ENCODE measurements at regions not wholly inside any gene's neighbourhood (a gene's known extent, or its start where the extent isn't known, plus 50 kb on each side); places are given as distances from the start of the nearest gene placed in this dataset.

- H3K27me3 ChIP-seq (replicated peaks in 1 of 4; ENCODE audit: control extremely low read depth in 1 of 4, control insufficient read depth in 3 of 4, insufficient read depth in 4 of 4, low read length in 3 of 4), result no peaks in the 10 kb centered on the region
- H3K4me3 ChIP-seq (ENCODE audit: control extremely low read depth in 1 of 5, extremely low read depth in 1 of 5, insufficient read depth in 1 of 5, low read depth in 2 of 5, low read length in 4 of 5), result no peak overlapping the region
- no peak overlapping the region for H3K4me2 ChIP-seq (replicated peaks; ENCODE audit: low read depth, low read length, poor library complexity, severe bottlenecking)
- Mint-ChIP-seq H3K4me1 (no peaks in the 10 kb centered on the region), H3K27ac (no peak overlapping the region), H3K27me3 (no peaks in the 10 kb centered on the region), H3K9me3 (ENCODE audit: insufficient read depth) (no peaks in the 10 kb centered on the region), H3K4me3 (no peak overlapping the region)
- DNase-seq (no peak), ATAC-seq (ENCODE audit: low read depth) (no peak)
- CTCF ChIA-PET, result interaction anchor here (1.5 kb wide), 1 partner anchor 192 kb away, joined by 3 read pairs; no protein-coding TSS in a partner anchor
- H2AFZ ChIP-seq (ENCODE audit: insufficient read depth, low read depth, low read length, poor library complexity, severe bottlenecking), result no peak overlapping the region
- intact Hi-C loops (cut with micrococcal nuclease), result no loop called here
- POLR2A ChIA-PET, result no interaction called here
- no peak overlapping the region for H3K9ac ChIP-seq (ENCODE audit: low read length)
- H4K20me1 ChIP-seq (ENCODE audit: control insufficient read depth, insufficient read depth, low read length, poor library complexity, severe bottlenecking), result no peaks in the 10 kb centered on the region
- WGBS (ENCODE audit: insufficient coverage), result 100% methylated on average over 2 of the region's 8 CpGs
- TF ChIP-seq CTCF (IDR thresholded peaks at IDR 0.05), result no peak
- TF ChIP-seq EZH2 (IDR thresholded peaks at IDR 0.05; ENCODE audit: borderline replicate concordance, insufficient read depth, low read depth, low read length, poor library complexity, severe bottlenecking), result no peak
- no peaks in the 10 kb centered on the region for H3K79me2 ChIP-seq (ENCODE audit: control insufficient read depth, insufficient read depth, low read length)
- H3K9me3 ChIP-seq (ENCODE audit: control extremely low read depth in 1 of 3, control insufficient read depth in 2 of 3, insufficient read depth in 1 of 3, low read length in 2 of 3), result peaks cover 0 to 1% (median 0%) of the 10 kb centered on the region in 3 donors
- no peak overlapping the region for H3K27ac ChIP-seq (ENCODE audit: low read length in 2 of 2)
- H3K36me3 ChIP-seq (replicated peaks in 1 of 2; ENCODE audit: control extremely low read depth in 1 of 2, control insufficient read depth in 1 of 2, extremely low read depth in 1 of 2, insufficient read depth in 2 of 2, low read length in 1 of 2), result no peaks in the 10 kb centered on the region
- H3K4me1 ChIP-seq (ENCODE audit: control insufficient read depth in 2 of 2, insufficient read depth in 2 of 2, low read length in 2 of 2), result no peaks in the 10 kb centered on the region
These were observed 102.0 kb downstream of the ERCC5 start for GRCh38 chr13:102947745-102948405.

- H3K4me2 ChIP-seq (replicated peaks; ENCODE audit: low read depth, low read length, poor library complexity, severe bottlenecking), result no peak overlapping the region
- ATAC-seq (ENCODE audit: low read depth) (no peak), DNase-seq (no peak)
- H3K27me3 ChIP-seq (replicated peaks in 1 of 4; ENCODE audit: control extremely low read depth in 1 of 4, control insufficient read depth in 3 of 4, insufficient read depth in 4 of 4, low read length in 3 of 4), result peaks cover 0 to under 1% (median 0%) of the 10 kb centered on the region in 4 experiments
- H3K9ac ChIP-seq (ENCODE audit: low read length), result no peak overlapping the region
- 100% methylated on average over 2 of the region's 4 CpGs for WGBS (ENCODE audit: insufficient coverage)
- no peak overlapping the region for H3K4me3 Mint-ChIP-seq
- no peaks in the 10 kb centered on the region for H3K4me1 Mint-ChIP-seq
- no peaks in the 10 kb centered on the region for H3K9me3 Mint-ChIP-seq (ENCODE audit: insufficient read depth)
- H3K27ac ChIP-seq (ENCODE audit: low read length in 2 of 2), result no peak overlapping the region
- no peaks in the 10 kb centered on the region for H3K27me3 Mint-ChIP-seq
- H3K27ac Mint-ChIP-seq, result no peak overlapping the region
- H4K20me1 ChIP-seq (ENCODE audit: control insufficient read depth, insufficient read depth, low read length, poor library complexity, severe bottlenecking), result no peaks in the 10 kb centered on the region
- no peaks in the 10 kb centered on the region for H3K4me1 ChIP-seq (ENCODE audit: control insufficient read depth in 2 of 2, insufficient read depth in 2 of 2, low read length in 2 of 2)
- no peaks in the 10 kb centered on the region for H3K36me3 ChIP-seq (replicated peaks in 1 of 2; ENCODE audit: control extremely low read depth in 1 of 2, control insufficient read depth in 1 of 2, extremely low read depth in 1 of 2, insufficient read depth in 2 of 2, low read length in 1 of 2)
- H3K9me3 ChIP-seq (ENCODE audit: control extremely low read depth in 1 of 3, control insufficient read depth in 2 of 3, insufficient read depth in 1 of 3, low read length in 2 of 3), result peaks cover 1 to 4% (median 2%) of the 10 kb centered on the region in 3 donors
- H2AFZ ChIP-seq (ENCODE audit: insufficient read depth, low read depth, low read length, poor library complexity, severe bottlenecking), result no peak overlapping the region
- no peak for TF ChIP-seq EZH2 (IDR thresholded peaks at IDR 0.05; ENCODE audit: borderline replicate concordance, insufficient read depth, low read depth, low read length, poor library complexity, severe bottlenecking)
- no peak for TF ChIP-seq CTCF (IDR thresholded peaks at IDR 0.05)
- ChIA-PET POLR2A (no interaction called here), CTCF (no interaction called here)
- intact Hi-C loops (cut with micrococcal nuclease), result no loop called here
- H3K4me3 ChIP-seq (ENCODE audit: control extremely low read depth in 1 of 5, extremely low read depth in 1 of 5, insufficient read depth in 1 of 5, low read depth in 2 of 5, low read length in 4 of 5), result no peak overlapping the region
- H3K79me2 ChIP-seq (ENCODE audit: control insufficient read depth, insufficient read depth, low read length), result no peaks in the 10 kb centered on the region
These were observed 100.1 kb downstream of the ERCC5 start for GRCh38 chr13:102945886-102946285.
